Loucy (cell line): ENCODE measurements at regions not wholly inside any gene's neighbourhood (a gene's known extent, or its start where the extent isn't known, plus 50 kb on each side); places are given as distances from the start of the nearest gene placed in this dataset.

ENCODE experiments used
- H2AFZ ChIP-seq: fragments of 200-600 bp; sonication (generic); 2 replicates; pipeline ENCODE4 v1.6.0; 2016; ENCODE audit warnings: antibody characterized with exemption, mild to moderate bottlenecking, low read length, moderate library complexity
- H3F3A ChIP-seq: fragments of 200-600 bp; 2 replicates; pipeline ENCODE4 v1.6.0; 2016; ENCODE audit warnings: antibody characterized with exemption, low read depth, mild to moderate bottlenecking
- H3K27me3 ChIP-seq: fragments of 200-600 bp; sonication (generic); 2 replicates; pipeline ENCODE4 v1.6.1; 2014; ENCODE audit warnings: low read length, mild to moderate bottlenecking; ENCODE audit not compliant: insufficient read depth, poor library complexity, severe bottlenecking
- H3K36me3 ChIP-seq: fragments of 200-600 bp; sonication (generic); 2 replicates; pipeline ENCODE4 v1.6.1; 2016; ENCODE audit warnings: low read length; ENCODE audit not compliant: insufficient read depth
- H3K4me1 ChIP-seq: fragments of 200-600 bp; sonication (generic); 2 replicates; pipeline ENCODE4 v1.5.1; 2014; ENCODE audit warnings: low read length, mild to moderate bottlenecking; ENCODE audit not compliant: insufficient read depth, poor library complexity, severe bottlenecking
- H3K4me2 ChIP-seq: fragments of 200-600 bp; sonication (generic); 2 replicates; pipeline ENCODE4 v1.6.0; 2014; ENCODE audit warnings: antibody characterized with exemption, low read length, low read depth, mild to moderate bottlenecking; ENCODE audit not compliant: poor library complexity, severe bottlenecking
- H3K4me3 ChIP-seq: fragments of 200-600 bp; sonication (generic); 2 replicates; pipeline ENCODE4 v1.5.1; 2014; ENCODE audit warnings: low read length, mild to moderate bottlenecking, mixed read lengths; ENCODE audit not compliant: poor library complexity, severe bottlenecking
- H3K79me2 ChIP-seq: fragments of 200-600 bp; sonication (generic); 2 replicates; pipeline ENCODE4 v1.6.1; 2014; ENCODE audit warnings: low read length; ENCODE audit not compliant: insufficient read depth
- H3K9ac ChIP-seq: fragments of 200-600 bp; sonication (generic); 2 replicates; pipeline ENCODE4 v1.6.0; 2014; ENCODE audit warnings: mild to moderate bottlenecking, low read depth, low read length, moderate library complexity; ENCODE audit not compliant: poor library complexity, severe bottlenecking
- H3K9me2 ChIP-seq: fragments of 200-600 bp; sonication (generic); replicated peaks from 2 replicates; pipeline ENCODE4 v1.6.1; 2016; ENCODE audit warnings: low read depth, low read length, mixed read lengths
- H3K9me3 ChIP-seq: fragments of 200-600 bp; sonication (generic); 2 replicates; pipeline ENCODE4 v1.6.1; 2014; ENCODE audit warnings: mild to moderate bottlenecking, antibody characterized with exemption, low read length, low read depth; ENCODE audit not compliant: insufficient read depth
- H4K20me1 ChIP-seq: fragments of 200-600 bp; sonication (generic); 2 replicates; pipeline ENCODE4 v1.6.0; 2014; ENCODE audit warnings: antibody characterized with exemption, low read length, mild to moderate bottlenecking; ENCODE audit not compliant: insufficient read depth, poor library complexity, severe bottlenecking
- EZH2phosphoT487 ChIP-seq: fragments of 200-600 bp; IDR thresholded peaks from 2 replicates; pipeline ENCODE4 v1.6.1; 2018; ENCODE audit warnings: antibody characterized with exemption, mild to moderate bottlenecking, moderate library complexity, borderline replicate concordance
- TF ChIP-seq, protein P1 (sequence below): fragments of 200-600 bp; sonication (generic); conservative IDR thresholded peaks from 2 replicates; pipeline ENCODE4 v1.5.1; 2014; ENCODE audit warnings: mild to moderate bottlenecking, antibody characterized with exemption, low read length

DNA sequence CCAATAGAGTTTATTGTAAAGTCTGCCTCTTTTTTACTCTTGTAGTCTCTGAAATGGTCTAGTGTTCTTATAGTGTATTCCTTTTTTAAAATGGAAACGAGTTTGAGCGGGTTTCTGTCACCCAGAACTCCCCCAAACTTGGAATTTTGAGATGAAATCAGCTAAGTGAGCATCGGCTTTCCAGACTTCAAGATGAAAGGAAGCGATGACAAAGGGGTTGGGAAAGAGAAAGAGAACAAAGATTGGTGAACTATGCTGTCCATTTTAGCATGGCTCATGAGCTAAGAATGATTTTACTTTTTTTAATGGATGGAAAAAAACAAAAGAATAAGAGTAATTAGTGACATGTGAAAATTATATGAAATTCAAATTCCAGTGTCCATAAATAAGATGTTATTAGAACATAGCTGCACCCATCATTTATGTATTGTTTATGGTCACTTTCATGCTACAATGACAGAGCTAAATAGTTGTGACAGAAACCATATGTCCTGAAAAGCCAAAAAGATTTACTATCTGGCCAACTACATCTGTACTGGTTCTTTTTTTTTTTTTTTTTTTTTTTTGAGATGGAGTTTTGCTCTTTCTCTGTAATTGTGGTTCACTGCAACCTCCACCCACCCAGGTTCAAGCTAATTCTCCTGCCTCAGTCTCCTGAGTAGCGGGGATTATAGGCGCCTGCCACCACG, 52.7 kb upstream of the PDZRN3 start:
- Histone ChIP-seq H2AFZ (no peak overlapping the region), H3K4me3 (no peak overlapping the region), H4K20me1 (no peaks in the 10 kb centered on the region), H3K4me2 (no peak overlapping the region), H3K36me3 (no peaks in the 10 kb centered on the region), H3F3A (no peaks in the 10 kb centered on the region), H3K79me2 (no peaks in the 10 kb centered on the region), H3K4me1 (no peaks in the 10 kb centered on the region), H3K9me2 (no peaks in the 10 kb centered on the region), H3K9ac (no peak overlapping the region), H3K27me3 (no peaks in the 10 kb centered on the region), H3K9me3 (no peaks in the 10 kb centered on the region)
- TF ChIP-seq, protein P1, sequence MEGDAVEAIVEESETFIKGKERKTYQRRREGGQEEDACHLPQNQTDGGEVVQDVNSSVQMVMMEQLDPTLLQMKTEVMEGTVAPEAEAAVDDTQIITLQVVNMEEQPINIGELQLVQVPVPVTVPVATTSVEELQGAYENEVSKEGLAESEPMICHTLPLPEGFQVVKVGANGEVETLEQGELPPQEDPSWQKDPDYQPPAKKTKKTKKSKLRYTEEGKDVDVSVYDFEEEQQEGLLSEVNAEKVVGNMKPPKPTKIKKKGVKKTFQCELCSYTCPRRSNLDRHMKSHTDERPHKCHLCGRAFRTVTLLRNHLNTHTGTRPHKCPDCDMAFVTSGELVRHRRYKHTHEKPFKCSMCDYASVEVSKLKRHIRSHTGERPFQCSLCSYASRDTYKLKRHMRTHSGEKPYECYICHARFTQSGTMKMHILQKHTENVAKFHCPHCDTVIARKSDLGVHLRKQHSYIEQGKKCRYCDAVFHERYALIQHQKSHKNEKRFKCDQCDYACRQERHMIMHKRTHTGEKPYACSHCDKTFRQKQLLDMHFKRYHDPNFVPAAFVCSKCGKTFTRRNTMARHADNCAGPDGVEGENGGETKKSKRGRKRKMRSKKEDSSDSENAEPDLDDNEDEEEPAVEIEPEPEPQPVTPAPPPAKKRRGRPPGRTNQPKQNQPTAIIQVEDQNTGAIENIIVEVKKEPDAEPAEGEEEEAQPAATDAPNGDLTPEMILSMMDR: no peak
- TF ChIP-seq EZH2phosphoT487: no peak
